ENCODE measurements at regions not wholly inside any gene's neighbourhood (a gene's known extent, or its start where the extent isn't known, plus 50 kb on each side); places are given as distances from the start of the nearest gene placed in this dataset.

DNA sequence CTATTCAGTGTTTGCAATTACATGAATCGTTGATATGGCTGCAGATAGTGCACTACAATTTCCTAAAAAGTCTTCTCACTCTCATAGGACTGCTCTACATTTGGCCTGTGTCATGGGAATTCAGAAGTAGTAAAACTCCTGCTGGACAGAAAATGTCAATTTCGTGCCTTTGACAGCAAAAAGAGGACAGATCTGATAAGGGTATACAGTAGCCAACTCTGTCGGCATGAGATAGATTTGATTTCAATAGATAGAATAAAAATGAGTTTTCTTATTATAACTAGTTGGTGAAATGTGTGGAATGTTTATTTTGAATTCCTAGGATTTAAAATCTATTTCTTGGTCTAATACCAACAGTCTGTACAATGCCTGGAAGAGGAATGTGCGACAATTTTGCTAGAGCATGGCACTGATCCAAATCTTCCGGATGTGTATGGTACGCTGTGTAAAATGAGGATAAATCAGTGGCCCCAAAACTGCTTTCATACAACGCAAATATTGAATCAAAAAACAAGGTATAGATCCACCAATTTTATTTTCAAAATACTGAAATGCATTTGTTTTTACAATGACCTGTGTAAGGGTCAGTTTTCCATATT lies 133.5 kb upstream of the CDK13 start:
- Mint-ChIP-seq H3K4me3 (no peak overlapping the region), H3K36me3 (no peaks in the 10 kb centered on the region), H3K4me1 (ENCODE audit: unreplicated experiment) (peaks cover 9% of the 10 kb centered on the region), H3K27ac (no peak overlapping the region), H3K27me3 (peaks cover 14% of the 10 kb centered on the region), H3K9me3 (no peaks in the 10 kb centered on the region)
- DNase-seq (ENCODE audit: extremely low spot score, unreplicated experiment) = no peak
- TF ChIP-seq, protein P1, sequence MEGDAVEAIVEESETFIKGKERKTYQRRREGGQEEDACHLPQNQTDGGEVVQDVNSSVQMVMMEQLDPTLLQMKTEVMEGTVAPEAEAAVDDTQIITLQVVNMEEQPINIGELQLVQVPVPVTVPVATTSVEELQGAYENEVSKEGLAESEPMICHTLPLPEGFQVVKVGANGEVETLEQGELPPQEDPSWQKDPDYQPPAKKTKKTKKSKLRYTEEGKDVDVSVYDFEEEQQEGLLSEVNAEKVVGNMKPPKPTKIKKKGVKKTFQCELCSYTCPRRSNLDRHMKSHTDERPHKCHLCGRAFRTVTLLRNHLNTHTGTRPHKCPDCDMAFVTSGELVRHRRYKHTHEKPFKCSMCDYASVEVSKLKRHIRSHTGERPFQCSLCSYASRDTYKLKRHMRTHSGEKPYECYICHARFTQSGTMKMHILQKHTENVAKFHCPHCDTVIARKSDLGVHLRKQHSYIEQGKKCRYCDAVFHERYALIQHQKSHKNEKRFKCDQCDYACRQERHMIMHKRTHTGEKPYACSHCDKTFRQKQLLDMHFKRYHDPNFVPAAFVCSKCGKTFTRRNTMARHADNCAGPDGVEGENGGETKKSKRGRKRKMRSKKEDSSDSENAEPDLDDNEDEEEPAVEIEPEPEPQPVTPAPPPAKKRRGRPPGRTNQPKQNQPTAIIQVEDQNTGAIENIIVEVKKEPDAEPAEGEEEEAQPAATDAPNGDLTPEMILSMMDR (conservative IDR thresholded peaks at IDR 0.05) = no peak

DNA sequence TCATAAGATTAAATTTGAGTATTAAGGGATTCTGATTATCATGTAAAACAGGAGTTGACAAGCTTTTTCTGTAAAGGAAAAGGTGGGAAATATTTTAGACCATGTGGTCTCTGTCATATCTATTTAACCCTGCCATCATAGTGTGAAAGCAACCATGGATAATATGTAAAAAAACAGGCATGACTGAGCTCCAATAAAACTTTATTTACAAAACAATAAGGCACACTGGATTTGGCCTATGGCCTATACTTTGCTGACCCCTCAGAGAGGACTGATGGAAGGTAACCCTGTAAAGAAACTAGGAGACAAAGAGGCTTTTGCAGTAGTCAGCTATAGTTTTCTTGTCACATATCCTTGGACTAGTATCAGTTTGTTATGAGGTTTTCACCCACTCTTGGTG lies 130.5 kb upstream of the CDK13 start:
- Mint-ChIP-seq H3K27ac (no peak overlapping the region), H3K27me3 (peaks cover 22% of the 10 kb centered on the region)

DNA sequence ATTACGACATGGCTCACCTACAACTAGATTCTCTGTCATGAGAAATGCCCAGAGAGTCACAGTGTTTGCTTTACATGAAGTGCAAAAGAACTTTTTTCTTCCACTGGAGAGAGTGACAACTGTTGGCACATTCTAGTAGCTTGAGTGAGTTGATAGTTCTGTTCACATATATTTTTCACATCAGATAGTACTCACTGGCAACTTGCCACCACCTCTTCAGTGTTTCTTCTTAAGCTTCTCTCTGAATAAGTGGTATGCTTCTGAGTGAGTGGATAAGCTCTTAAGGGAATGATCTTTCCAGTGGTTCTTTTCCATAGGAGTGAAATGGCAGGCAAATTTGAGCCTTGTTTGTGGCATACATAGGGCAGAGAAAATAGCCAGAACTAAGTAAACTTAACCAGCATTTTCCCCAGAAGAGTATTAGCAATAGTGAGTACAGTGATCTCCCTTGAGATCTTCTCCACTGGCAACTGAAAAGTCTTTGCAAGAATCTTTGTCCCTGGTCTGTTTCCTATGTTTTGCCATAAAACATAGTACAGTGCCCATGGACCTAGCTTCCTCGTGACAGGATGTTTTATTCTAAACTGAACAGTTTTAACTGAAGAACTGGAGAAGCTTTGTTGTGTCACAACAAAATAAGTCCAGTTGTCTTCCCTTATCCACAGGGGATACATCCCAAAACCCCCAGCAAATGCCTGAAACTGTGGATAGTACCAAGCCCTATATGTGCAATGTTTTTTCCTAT lies 125.4 kb upstream of the CDK13 start:
- no peak overlapping the region for H3K27ac Mint-ChIP-seq
- no peaks in the 10 kb centered on the region for H3K36me3 Mint-ChIP-seq
- no peak overlapping the region for H3K4me3 Mint-ChIP-seq
- no peaks in the 10 kb centered on the region for H3K9me3 Mint-ChIP-seq
- TF ChIP-seq, protein P1 (conservative IDR thresholded peaks at IDR 0.05) = no peak
- DNase-seq (ENCODE audit: extremely low spot score, unreplicated experiment) = no peak
- peaks cover 25% of the 10 kb centered on the region for H3K27me3 Mint-ChIP-seq
- peaks cover 4% of the 10 kb centered on the region for H3K4me1 Mint-ChIP-seq (ENCODE audit: unreplicated experiment)

More for the DNA sequence above, 130.5 kb upstream of the CDK13 start:
- Mint-ChIP-seq H3K4me1 (ENCODE audit: unreplicated experiment) (no peaks in the 10 kb centered on the region), H3K36me3 (no peaks in the 10 kb centered on the region), H3K9me3 (no peaks in the 10 kb centered on the region), H3K4me3 (no peak overlapping the region)
- TF ChIP-seq, protein P1 (conservative IDR thresholded peaks at IDR 0.05) = no peak
- no peak for DNase-seq (ENCODE audit: extremely low spot score, unreplicated experiment)

DNA sequence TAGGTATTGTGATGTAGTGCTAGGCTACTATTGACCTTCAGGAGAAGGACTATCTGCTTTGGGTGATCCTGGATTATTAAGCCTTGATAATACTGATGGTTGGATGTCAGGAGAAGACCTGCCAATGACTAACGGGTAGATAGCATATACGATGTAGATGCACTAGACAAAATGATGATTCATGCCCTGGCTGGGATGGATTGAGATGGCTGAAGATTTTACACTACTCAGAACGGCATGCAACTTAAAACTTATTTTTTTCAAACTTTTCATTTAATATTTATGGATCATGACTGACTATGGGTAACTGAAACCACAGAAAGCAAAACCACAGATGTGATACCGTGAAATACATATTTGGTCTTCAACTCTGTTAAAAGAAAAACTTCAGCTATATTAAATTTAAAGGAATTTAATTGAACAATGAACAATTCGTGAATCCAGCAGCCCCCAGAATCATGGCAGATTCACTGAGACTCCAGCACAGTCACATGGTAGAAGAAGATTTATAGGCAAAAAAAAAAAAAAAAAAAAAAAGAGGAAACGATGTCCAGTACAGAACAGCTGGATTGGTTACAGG lies 124.6 kb upstream of the CDK13 start:
- peaks cover 25% of the 10 kb centered on the region for H3K27me3 Mint-ChIP-seq
- TF ChIP-seq, protein P1 (conservative IDR thresholded peaks at IDR 0.05) = no peak
- no peak for DNase-seq (ENCODE audit: extremely low spot score, unreplicated experiment)
- no peak overlapping the region for H3K4me3 Mint-ChIP-seq
- H3K36me3 Mint-ChIP-seq = no peaks in the 10 kb centered on the region
- no peak overlapping the region for H3K27ac Mint-ChIP-seq
- peaks cover 4% of the 10 kb centered on the region for H3K4me1 Mint-ChIP-seq (ENCODE audit: unreplicated experiment)
- H3K9me3 Mint-ChIP-seq = no peaks in the 10 kb centered on the region

DNA sequence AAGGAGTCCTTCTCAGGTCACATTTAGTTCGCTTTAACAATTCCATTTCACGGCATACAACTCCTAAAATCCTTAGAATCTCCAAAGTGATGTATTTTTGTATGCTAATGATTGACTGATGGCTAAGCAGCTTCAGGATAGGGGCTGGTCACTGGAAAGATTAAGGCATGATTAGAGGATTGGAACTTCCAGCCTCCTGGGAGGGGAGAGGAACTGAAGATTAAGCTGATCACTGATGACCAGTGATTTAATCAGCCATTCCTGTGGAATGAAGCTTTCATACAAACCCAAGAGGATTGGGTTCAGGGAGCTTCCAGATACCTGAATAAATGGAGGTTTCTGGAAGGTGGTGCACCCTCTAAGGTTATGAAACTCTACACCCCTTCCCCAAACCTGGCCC lies 123.9 kb upstream of the CDK13 start:
- H3K27ac Mint-ChIP-seq = no peak overlapping the region
- DNase-seq (ENCODE audit: extremely low spot score, unreplicated experiment) = no peak
- H3K9me3 Mint-ChIP-seq = no peaks in the 10 kb centered on the region
- H3K27me3 Mint-ChIP-seq = peaks cover 27% of the 10 kb centered on the region
- peaks cover 4% of the 10 kb centered on the region for H3K4me1 Mint-ChIP-seq (ENCODE audit: unreplicated experiment)
- TF ChIP-seq, protein P1 (conservative IDR thresholded peaks at IDR 0.05) = no peak
- no peak overlapping the region for H3K4me3 Mint-ChIP-seq
- no peaks in the 10 kb centered on the region for H3K36me3 Mint-ChIP-seq
